GM23338 (cell line): ENCODE measurements at regions not wholly inside any gene's neighbourhood (a gene's known extent, or its start where the extent isn't known, plus 50 kb on each side); places are given as distances from the start of the nearest gene placed in this dataset.

ENCODE experiments used
- ATAC-seq: fragments of 200-7000 bp; cut with Tn5 transposase; 3 replicates; pipeline ENCODE4 v1.9.1; 2020
- DNase-seq: peaks from one replicate; pipeline ENCODE4 v3.0.0-alpha.2; 2015; ENCODE audit warnings: low spot score
- H2AFZ ChIP-seq: fragments of 200-600 bp; sonication (generic); 2 replicates; pipeline ENCODE4 v1.8.0; 2016; ENCODE audit warnings: antibody characterized with exemption, mild to moderate bottlenecking, moderate library complexity
- H3F3A ChIP-seq: fragments of 200-600 bp; sonication (generic); replicated peaks from 2 replicates; pipeline ENCODE4 v1.8.0; 2017; ENCODE audit warnings: antibody characterized with exemption, mixed run types, low read depth
- H3K27ac ChIP-seq: fragments of 200-600 bp; sonication (generic); 2 replicates; pipeline ENCODE4 v1.6.1; 2016; ENCODE audit warnings: low read depth
- H3K27me3 ChIP-seq: fragments of 200-600 bp; sonication (generic); 2 replicates; pipeline ENCODE4 v1.8.0; 2016; ENCODE audit warnings: mild to moderate bottlenecking, mixed run types, moderate library complexity; ENCODE audit not compliant: insufficient read depth
- H3K36me3 ChIP-seq: fragments of 200-600 bp; sonication (generic); 2 replicates; pipeline ENCODE4 v1.8.0; 2016; ENCODE audit warnings: mild to moderate bottlenecking; ENCODE audit not compliant: insufficient read depth
- H3K4me1 ChIP-seq: fragments of 200-600 bp; sonication (generic); 2 replicates; pipeline ENCODE4 v1.8.0; 2016; ENCODE audit warnings: mild to moderate bottlenecking, moderate library complexity; ENCODE audit not compliant: insufficient read depth
- H3K4me2 ChIP-seq: fragments of 200-600 bp; sonication (generic); 2 replicates; pipeline ENCODE4 v1.7.1; 2017; ENCODE audit warnings: mixed run types
- H3K4me3 ChIP-seq: fragments of 200-600 bp; sonication (generic); 2 replicates; pipeline ENCODE4 v1.6.1; 2016; ENCODE audit warnings: mixed run types
- H3K79me2 ChIP-seq: fragments of 200-600 bp; sonication (generic); replicated peaks from 2 replicates; pipeline ENCODE4 v1.8.0; 2017; ENCODE audit warnings: mild to moderate bottlenecking; ENCODE audit not compliant: insufficient read depth
- H3K9me2 ChIP-seq: fragments of 200-600 bp; sonication (generic); 2 replicates; pipeline ENCODE4 v1.8.0; 2017; ENCODE audit not compliant: insufficient read depth
- H4K20me1 ChIP-seq: fragments of 200-600 bp; sonication (generic); replicated peaks from 2 replicates; pipeline ENCODE4 v1.8.0; 2017; ENCODE audit warnings: mild to moderate bottlenecking; ENCODE audit not compliant: insufficient read depth
- H3K27ac Mint-ChIP-seq: 2 replicates; pipeline ENCODE4 v1.8.0; 2020; ENCODE audit warnings: inconsistent platforms, mild to moderate bottlenecking, moderate library complexity, mixed read lengths
- H3K27me3 Mint-ChIP-seq: 3 replicates; pipeline ENCODE4 v1.8.0; 2022; ENCODE audit warnings: low read depth, mild to moderate bottlenecking, moderate library complexity, mixed read lengths, inconsistent platforms; ENCODE audit not compliant: insufficient read depth, poor library complexity
- H3K36me3 Mint-ChIP-seq: 3 replicates; pipeline ENCODE4 v1.8.0; 2021; ENCODE audit warnings: low read depth, mild to moderate bottlenecking, inconsistent platforms, moderate library complexity, mixed read lengths
- H3K4me1 Mint-ChIP-seq: 3 replicates; pipeline ENCODE4 v1.8.0; 2020; ENCODE audit warnings: mild to moderate bottlenecking, inconsistent platforms, mixed read lengths
- H3K4me3 Mint-ChIP-seq: 3 replicates; pipeline ENCODE4 v1.8.0; 2021; ENCODE audit warnings: moderate library complexity, mild to moderate bottlenecking, inconsistent platforms, mixed read lengths
- H3K9me3 Mint-ChIP-seq: 3 replicates; pipeline ENCODE4 v1.8.0; 2020; ENCODE audit warnings: moderate library complexity, mild to moderate bottlenecking, inconsistent platforms, mixed read lengths
- CREB1 ChIP-seq: fragments of 250-450 bp; sonication (Bioruptor Pico); IDR thresholded peaks from 2 replicates; pipeline ENCODE4 v1.5.0; 2020; ENCODE audit warnings: low read depth, mild to moderate bottlenecking, moderate library complexity
- CTCF ChIP-seq, 2 experiments: fragments of 200-600 bp in 1 of 2; sonication (generic) in 1 of 2; conservative IDR thresholded peaks; 2 replicates each; pipeline versions ENCODE4 v1.5.1 to v1.6.1; 2016 to 2017; ENCODE audit warnings: antibody characterized with exemption in 2 of 2, low read depth in 2 of 2, mild to moderate bottlenecking in 2 of 2, moderate library complexity in 1 of 2
- ETS1 ChIP-seq: IDR thresholded peaks from 2 replicates; pipeline ENCODE4 v1.6.1; 2016; ENCODE audit warnings: antibody characterized with exemption
- EZH2 ChIP-seq: fragments of 200-600 bp; sonication (generic); IDR thresholded peaks from one replicate; pipeline ENCODE4 v1.8.0; 2017; ENCODE audit warnings: antibody characterized with exemption, mild to moderate bottlenecking, low read depth; ENCODE audit not compliant: unreplicated experiment
- EZH2phosphoT487 ChIP-seq: fragments of 200-600 bp; sonication (generic); IDR thresholded peaks from one replicate; pipeline ENCODE4 v1.8.1; 2018; ENCODE audit warnings: antibody characterized with exemption; ENCODE audit not compliant: unreplicated experiment
- JUNB ChIP-seq: IDR thresholded peaks from one replicate; pipeline ENCODE4 v1.6.1; 2016; ENCODE audit warnings: antibody characterized with exemption; ENCODE audit not compliant: unreplicated experiment
- NANOG ChIP-seq: IDR thresholded peaks from 2 replicates; pipeline ENCODE4 v1.6.1; 2016; ENCODE audit warnings: antibody characterized with exemption, borderline replicate concordance
- POLR2AphosphoS5 ChIP-seq: IDR thresholded peaks from 2 replicates; pipeline ENCODE4 v1.6.1; 2016; ENCODE audit warnings: antibody characterized with exemption, low read depth
- REST ChIP-seq: IDR thresholded peaks from one replicate; pipeline ENCODE4 v1.6.1; 2018; ENCODE audit warnings: antibody characterized with exemption; ENCODE audit not compliant: unreplicated experiment
- STAT1 ChIP-seq: IDR thresholded peaks from one replicate; pipeline ENCODE4 v1.6.1; 2016; ENCODE audit warnings: antibody characterized with exemption; ENCODE audit not compliant: unreplicated experiment
- ZNF114 ChIP-seq: fragments of 250-450 bp; sonication (Bioruptor Pico); IDR thresholded peaks from 2 replicates; pipeline ENCODE4 v1.5.0; 2020; ENCODE audit warnings: mild to moderate bottlenecking, moderate library complexity
- ZNF331 ChIP-seq: fragments of 250-450 bp; sonication (Bioruptor Pico); IDR thresholded peaks from 2 replicates; pipeline ENCODE4 v1.5.0; 2020; ENCODE audit warnings: low read depth, mild to moderate bottlenecking, moderate library complexity
- ZNF462 ChIP-seq: fragments of 250-450 bp; sonication (Bioruptor Pico); IDR thresholded peaks from 2 replicates; pipeline ENCODE4 v1.5.0; 2020; ENCODE audit warnings: mild to moderate bottlenecking, moderate library complexity

- no peak overlapping the region for H2AFZ ChIP-seq
- H3K36me3 Mint-ChIP-seq, result no peaks in the 10 kb centered on the region
- H3K4me2 ChIP-seq, result no peak overlapping the region
- H3K27me3 Mint-ChIP-seq, result peaks cover 2% of the 10 kb centered on the region
- no peaks in the 10 kb centered on the region for H3K9me3 Mint-ChIP-seq
- no peaks in the 10 kb centered on the region for H3K9me2 ChIP-seq
- H3K4me1 ChIP-seq, result no peaks in the 10 kb centered on the region
- no peak overlapping the region for H3K27ac ChIP-seq
- H4K20me1 ChIP-seq, result no peaks in the 10 kb centered on the region
- TF ChIP-seq ZNF114 (no peak), CREB1 (no peak), ETS1 (no peak), CTCF (conservative IDR thresholded peaks at IDR 0.05; ENCODE audit: low read depth in 2 of 2) (no peak), REST (no peak), ZNF331 (CRISPR knock-in tag) (no peak), STAT1 (no peak), EZH2phosphoT487 (no peak), NANOG (no peak), JUNB (no peak), EZH2 (no peak), POLR2AphosphoS5 (no peak), ZNF462 (CRISPR knock-in tag) (no peak)
- no peak for DNase-seq
- no peaks in the 10 kb centered on the region for H3K79me2 ChIP-seq
- H3F3A ChIP-seq, result no peaks in the 10 kb centered on the region
- peaks cover 7% of the 10 kb centered on the region; the same call in 1 of the 3 replicates for H3K4me1 Mint-ChIP-seq
- ATAC-seq, result no peak
- no peak overlapping the region for H3K27ac Mint-ChIP-seq
- no peaks in the 10 kb centered on the region for H3K27me3 ChIP-seq
- no peak overlapping the region for H3K4me3 Mint-ChIP-seq
- no peaks in the 10 kb centered on the region for H3K36me3 ChIP-seq
- H3K4me3 ChIP-seq, result no peak overlapping the region
Measured at GRCh38 chr12:42790761-42791151, 201.2 kb upstream of the PRICKLE1 start.
